ENCODE measurements at regions not wholly inside any gene's neighbourhood (a gene's known extent, or its start where the extent isn't known, plus 50 kb on each side); places are given as distances from the start of the nearest gene placed in this dataset.
"Not testable (repeated sequence)": the region's sequence is repeated elsewhere in the genome, so short reads cannot be mapped to it uniquely, and the experiment has no call there.

DNA sequence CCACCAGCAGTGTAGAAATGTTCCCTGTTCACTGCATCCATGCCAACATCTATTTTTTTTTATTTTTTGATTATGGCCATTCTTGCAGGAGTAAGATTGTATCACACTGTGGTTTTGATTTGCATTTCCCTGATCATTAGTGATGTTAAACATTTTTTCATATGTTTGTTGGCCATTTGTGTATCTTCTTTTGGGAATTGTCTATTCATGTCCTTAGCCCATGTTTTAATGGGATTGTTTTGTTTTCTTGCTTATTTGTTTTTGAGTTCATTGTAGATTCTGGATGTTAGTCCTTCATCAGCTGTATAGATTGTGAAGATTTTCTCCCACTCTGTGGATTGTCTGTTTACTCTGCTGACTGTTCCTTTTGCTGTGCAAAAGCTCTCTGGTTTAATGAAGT lies 126.9 kb downstream of the NDFIP2 start:
- not testable (repeated sequence) for H3K36me3 Mint-ChIP-seq (ENCODE audit: low read depth); H3K27ac ChIP-seq (ENCODE audit: low read depth); DNase-seq (ENCODE audit: low spot score); H3K4me2 ChIP-seq; H3F3A ChIP-seq (replicated peaks; ENCODE audit: low read depth); H3K27ac Mint-ChIP-seq; H3K4me1 ChIP-seq (ENCODE audit: insufficient read depth); H3K4me3 Mint-ChIP-seq; ATAC-seq; H3K9me2 ChIP-seq (ENCODE audit: insufficient read depth); H3K4me3 ChIP-seq; H3K4me1 Mint-ChIP-seq; H3K27me3 Mint-ChIP-seq (ENCODE audit: insufficient read depth, low read depth, poor library complexity); H3K79me2 ChIP-seq (replicated peaks; ENCODE audit: insufficient read depth); H2AFZ ChIP-seq; H3K36me3 ChIP-seq (ENCODE audit: insufficient read depth); H3K27me3 ChIP-seq (ENCODE audit: insufficient read depth); H4K20me1 ChIP-seq (replicated peaks; ENCODE audit: insufficient read depth)
- H3K9me3 Mint-ChIP-seq = peaks cover 19% of the 10 kb centered on the region

Data from GM23338 (cell line).